ENCODE measurements at regions not wholly inside any gene's neighbourhood (a gene's known extent, or its start where the extent isn't known, plus 50 kb on each side); places are given as distances from the start of the nearest gene placed in this dataset.

- TF ChIP-seq CTCF (conservative IDR thresholded peaks at IDR 0.05; ENCODE audit: low read depth, low read length) (no peak), EZH2 (IDR thresholded peaks at IDR 0.05; ENCODE audit: borderline replicate concordance, low read depth, low read length, poor library complexity, severe bottlenecking) (no peak)
Observed at GRCh38 chr9:78393932-78394331, 97.0 kb downstream of the PSAT1 start.

Measured in A673 (cell line).